Ascending aorta (tissue), 2 donors: ENCODE measurements at regions not wholly inside any gene's neighbourhood (a gene's known extent, or its start where the extent isn't known, plus 50 kb on each side); places are given as distances from the start of the nearest gene placed in this dataset.

ENCODE experiments used
- DNase-seq, 2 donors: peaks; one replicate each; pipeline ENCODE4 v3.0.0-alpha.2; 2019; ENCODE audit warnings: low spot score in 2 of 2
- H3K27ac ChIP-seq, 2 donors: fragments of 200-600 bp; sonication (generic); one replicate each; pipeline ENCODE4 v1.5.1; 2016 to 2017; ENCODE audit warnings: mild to moderate bottlenecking in 1 of 2
- H3K27me3 ChIP-seq: fragments of 200-600 bp; sonication (generic); one replicate; pipeline ENCODE4 v1.5.1; 2017
- H3K36me3 ChIP-seq, 2 donors: fragments of 200-600 bp; sonication (generic); one replicate each; pipeline ENCODE4 v1.5.1; 2016
- H3K4me1 ChIP-seq, 2 donors: fragments of 200-600 bp; sonication (generic); one replicate each; pipeline ENCODE4 v1.5.1; 2016 to 2017; ENCODE audit warnings: mild to moderate bottlenecking in 1 of 2
- H3K4me3 ChIP-seq, 2 donors: fragments of 200-600 bp; sonication (generic); one replicate each; pipeline ENCODE4 v1.5.1; 2016 to 2017; ENCODE audit warnings: mild to moderate bottlenecking in 1 of 2
- H3K9me3 ChIP-seq, 2 donors: fragments of 200-600 bp; sonication (generic); one replicate each; pipeline ENCODE4 v1.5.1; 2016
- CTCF ChIP-seq, 3 experiments: fragments of 200-600 bp in 2 of 3; fragments of 450-650 bp in 1 of 3; sonication (generic) in 2 of 3; IDR thresholded peaks; one replicate each; pipeline ENCODE4 v1.5.1; 2016 to 2019; ENCODE audit warnings: antibody characterized with exemption in 3 of 3, mild to moderate bottlenecking in 1 of 3, moderate library complexity in 1 of 3
- intact Hi-C: fragments of 100-400 bp; cut with DNase I; formaldehyde crosslinking; loops from one replicate; pipeline ENCODE4 v1.15.1; 2023

GRCh38 chrX:106450405-106450804 is 161.4 kb upstream of the RADX start:
- H3K36me3 ChIP-seq: no peaks in the 10 kb centered on the region
- TF ChIP-seq CTCF (IDR thresholded peaks at IDR 0.05): no peak
- no peak for DNase-seq
- intact Hi-C loops: no loop called here
- no peak overlapping the region for H3K4me3 ChIP-seq
- no peaks in the 10 kb centered on the region for H3K9me3 ChIP-seq
- H3K4me1 ChIP-seq: no peaks in the 10 kb centered on the region
- no peaks in the 10 kb centered on the region for H3K27me3 ChIP-seq
- H3K27ac ChIP-seq: no peak overlapping the region

- Histone ChIP-seq H3K27me3 (no peaks in the 10 kb centered on the region), H3K36me3 (no peaks in the 10 kb centered on the region), H3K9me3 (no peaks in the 10 kb centered on the region), H3K4me3 (no peak overlapping the region), H3K4me1 (no peaks in the 10 kb centered on the region), H3K27ac (no peak overlapping the region)
- intact Hi-C loops: no loop called here
- no peak for TF ChIP-seq CTCF (IDR thresholded peaks at IDR 0.05)
- DNase-seq: no peak
Measured at GRCh38 chrX:106451933-106452332, 159.8 kb upstream of the RADX start.

- no peaks in the 10 kb centered on the region for H3K4me1 ChIP-seq
- H3K9me3 ChIP-seq: no peaks in the 10 kb centered on the region
- DNase-seq: no peak
- H3K36me3 ChIP-seq: no peaks in the 10 kb centered on the region
- no peak overlapping the region for H3K27ac ChIP-seq
- no peak for TF ChIP-seq CTCF (IDR thresholded peaks at IDR 0.05)
- no peaks in the 10 kb centered on the region for H3K27me3 ChIP-seq
- H3K4me3 ChIP-seq: no peak overlapping the region
- intact Hi-C loops: no loop called here
Measured at GRCh38 chrX:106454991-106455390, 156.8 kb upstream of the RADX start.

- H3K9me3 ChIP-seq: no peaks in the 10 kb centered on the region
- H3K4me3 ChIP-seq: no peak overlapping the region
- no peaks in the 10 kb centered on the region for H3K36me3 ChIP-seq
- H3K27ac ChIP-seq: no peak overlapping the region
- no peak for TF ChIP-seq CTCF (IDR thresholded peaks at IDR 0.05)
- no peak for DNase-seq
- H3K27me3 ChIP-seq: no peaks in the 10 kb centered on the region
- H3K4me1 ChIP-seq: no peaks in the 10 kb centered on the region
- intact Hi-C loops: no loop called here
Measured at GRCh38 chrX:106457802-106458201, 154.0 kb upstream of the RADX start.

- no peaks in the 10 kb centered on the region for H3K9me3 ChIP-seq
- no peaks in the 10 kb centered on the region for H3K27me3 ChIP-seq
- intact Hi-C loops: no loop called here
- no peaks in the 10 kb centered on the region for H3K4me1 ChIP-seq
- no peaks in the 10 kb centered on the region for H3K36me3 ChIP-seq
- H3K4me3 ChIP-seq: no peak overlapping the region
- H3K27ac ChIP-seq: no peak overlapping the region
- DNase-seq: no peak
- TF ChIP-seq CTCF (IDR thresholded peaks at IDR 0.05): no peak
Measured at GRCh38 chrX:106467422-106467821, 144.4 kb upstream of the RADX start.

GRCh38 chrX:106467943-106468342 is 143.8 kb upstream of the RADX start:
- intact Hi-C loops: no loop called here
- no peak for DNase-seq
- no peak for TF ChIP-seq CTCF (IDR thresholded peaks at IDR 0.05)

More at GRCh38 chrX:106467943-106468342, 143.8 kb upstream of the RADX start:
- Histone ChIP-seq H3K4me1 (no peaks in the 10 kb centered on the region), H3K27me3 (no peaks in the 10 kb centered on the region), H3K9me3 (no peaks in the 10 kb centered on the region), H3K4me3 (no peak overlapping the region), H3K36me3 (no peaks in the 10 kb centered on the region), H3K27ac (no peak overlapping the region)
